Fibroblast of mammary gland (primary cell): ENCODE measurements at regions not wholly inside any gene's neighbourhood (a gene's known extent, or its start where the extent isn't known, plus 50 kb on each side); places are given as distances from the start of the nearest gene placed in this dataset.

Experiments
- DNase-seq: peaks from one replicate; pipeline ENCODE4 v3.0.0-alpha.2; 2010; ENCODE audit warnings: low read depth
- H3K4me3 ChIP-seq: 2 replicates; pipeline ENCODE4 v1.5.1; 2011; ENCODE audit warnings: low read depth, mild to moderate bottlenecking, low read length, moderate library complexity; ENCODE audit not compliant: control insufficient read depth
- TF ChIP-seq, protein P1 (sequence below): conservative IDR thresholded peaks from 2 replicates; pipeline ENCODE4 v1.5.1; 2011; ENCODE audit warnings: low read depth, low read length, inconsistent platforms; ENCODE audit not compliant: control insufficient read depth, insufficient read depth

DNA sequence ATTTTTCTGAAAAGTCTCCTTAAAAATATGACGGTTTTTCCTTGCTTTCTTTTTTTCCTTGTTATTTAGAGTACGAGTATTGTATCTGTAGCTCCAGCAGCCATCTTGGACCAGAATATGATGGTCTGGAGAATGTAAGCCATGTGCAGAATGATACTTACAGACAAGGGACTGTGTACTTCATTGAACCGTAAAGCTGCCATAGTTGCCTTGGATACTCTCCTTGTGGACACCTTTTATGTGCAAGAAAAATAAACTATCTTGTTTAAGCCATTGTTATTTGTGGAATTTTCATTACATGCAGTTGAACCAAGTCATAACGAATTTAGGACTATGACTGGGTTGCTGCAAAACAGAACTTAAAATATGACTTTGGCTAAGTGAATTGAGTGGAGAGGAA is 485.8 kb upstream of the CITED2 start:
- TF ChIP-seq, protein P1, sequence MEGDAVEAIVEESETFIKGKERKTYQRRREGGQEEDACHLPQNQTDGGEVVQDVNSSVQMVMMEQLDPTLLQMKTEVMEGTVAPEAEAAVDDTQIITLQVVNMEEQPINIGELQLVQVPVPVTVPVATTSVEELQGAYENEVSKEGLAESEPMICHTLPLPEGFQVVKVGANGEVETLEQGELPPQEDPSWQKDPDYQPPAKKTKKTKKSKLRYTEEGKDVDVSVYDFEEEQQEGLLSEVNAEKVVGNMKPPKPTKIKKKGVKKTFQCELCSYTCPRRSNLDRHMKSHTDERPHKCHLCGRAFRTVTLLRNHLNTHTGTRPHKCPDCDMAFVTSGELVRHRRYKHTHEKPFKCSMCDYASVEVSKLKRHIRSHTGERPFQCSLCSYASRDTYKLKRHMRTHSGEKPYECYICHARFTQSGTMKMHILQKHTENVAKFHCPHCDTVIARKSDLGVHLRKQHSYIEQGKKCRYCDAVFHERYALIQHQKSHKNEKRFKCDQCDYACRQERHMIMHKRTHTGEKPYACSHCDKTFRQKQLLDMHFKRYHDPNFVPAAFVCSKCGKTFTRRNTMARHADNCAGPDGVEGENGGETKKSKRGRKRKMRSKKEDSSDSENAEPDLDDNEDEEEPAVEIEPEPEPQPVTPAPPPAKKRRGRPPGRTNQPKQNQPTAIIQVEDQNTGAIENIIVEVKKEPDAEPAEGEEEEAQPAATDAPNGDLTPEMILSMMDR: no peak
- no peak for DNase-seq
- H3K4me3 ChIP-seq: no peak overlapping the region

DNA sequence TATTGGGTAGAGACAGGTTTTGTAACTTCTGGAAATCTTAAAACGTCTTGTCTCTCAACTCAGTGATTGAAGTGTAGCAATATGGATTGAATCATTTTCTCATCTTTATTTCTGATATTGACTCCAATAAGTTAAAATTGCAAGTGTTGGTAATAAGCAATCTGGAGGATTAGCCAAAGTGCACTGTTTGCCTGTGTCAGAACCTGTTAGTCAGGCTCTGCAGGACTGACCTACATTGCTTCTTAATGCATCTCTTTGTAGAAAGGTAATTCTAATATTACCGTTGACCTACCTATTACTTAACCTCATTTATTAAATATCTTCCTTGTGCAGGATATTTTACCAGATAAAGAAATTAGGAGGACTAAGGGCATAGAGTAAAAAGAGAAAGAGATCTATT is 484.0 kb upstream of the CITED2 start:
- no peak for DNase-seq
- no peak overlapping the region for H3K4me3 ChIP-seq
- TF ChIP-seq, protein P1: no peak

DNA sequence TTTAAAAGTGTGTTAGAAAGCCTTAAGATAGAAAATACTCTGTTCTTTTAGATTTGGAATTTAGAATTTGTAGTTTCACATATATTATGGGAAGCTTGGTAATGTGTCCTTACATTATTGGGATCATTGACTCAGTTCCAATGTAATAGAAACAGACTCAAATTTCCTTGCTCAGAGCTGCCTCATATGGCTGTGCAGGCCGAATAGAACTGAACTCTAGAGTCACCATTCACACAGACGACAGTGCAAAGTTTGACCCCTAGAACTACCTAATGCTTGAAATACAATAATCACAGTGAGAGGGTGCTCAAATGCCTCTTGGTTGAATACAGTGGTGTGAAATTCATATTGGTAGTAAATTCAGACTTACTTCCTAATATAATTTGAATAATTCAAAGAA is 482.7 kb upstream of the CITED2 start:
- H3K4me3 ChIP-seq: no peak overlapping the region
- TF ChIP-seq, protein P1: no peak
- DNase-seq: no peak

DNA sequence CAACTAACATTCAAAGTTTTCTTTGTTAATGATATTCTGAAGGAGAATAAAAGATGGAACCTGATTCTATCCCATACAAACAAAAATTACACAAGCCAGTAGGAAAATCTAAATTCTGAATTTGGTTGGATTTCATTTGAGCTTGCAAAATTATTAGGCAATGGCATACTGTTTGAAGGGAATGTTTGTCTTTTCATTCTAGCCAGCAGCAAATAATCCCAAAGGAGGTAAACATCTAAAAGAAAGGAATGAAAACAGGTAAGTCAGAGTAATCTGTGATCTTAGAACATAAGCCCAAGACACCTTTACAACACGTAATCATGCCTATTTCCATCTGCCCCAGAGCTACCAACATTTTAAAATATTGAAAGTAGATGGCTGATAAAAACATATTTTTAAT is 482.1 kb upstream of the CITED2 start:
- no peak overlapping the region for H3K4me3 ChIP-seq
- no peak for DNase-seq
- TF ChIP-seq, protein P1: no peak

DNA sequence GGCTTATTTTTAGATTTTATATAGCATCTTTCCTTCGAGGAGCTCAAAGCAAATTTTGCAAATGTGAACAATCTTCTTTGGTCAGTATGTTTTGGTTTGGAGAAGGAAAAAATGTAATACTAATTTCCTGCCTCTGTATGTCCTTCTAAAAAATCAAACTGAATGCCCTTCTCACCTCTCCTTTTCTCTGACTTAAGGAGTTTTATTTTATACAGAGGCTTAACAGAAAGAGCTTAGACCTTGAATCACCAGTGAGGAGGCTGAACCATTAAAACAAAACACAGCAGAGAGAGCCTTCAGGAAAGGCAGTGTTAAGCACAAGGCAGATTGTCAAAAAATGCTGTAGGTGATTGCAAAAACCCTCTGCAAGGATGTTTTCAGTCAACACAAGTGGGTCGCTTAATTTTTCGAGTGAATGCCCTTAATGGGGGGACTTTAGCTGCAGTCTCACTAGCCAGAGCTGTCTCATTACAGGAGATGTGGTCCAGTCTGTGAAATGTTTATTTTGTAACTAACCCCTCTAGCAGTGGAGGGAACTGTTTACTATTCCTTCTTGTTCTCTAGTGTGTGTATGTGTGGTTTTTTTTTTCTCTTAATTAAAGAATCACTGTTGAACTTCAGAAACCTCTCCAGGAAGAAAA is 481.3 kb upstream of the CITED2 start:
- no peak overlapping the region for H3K4me3 ChIP-seq
- TF ChIP-seq, protein P1: no peak

DNA sequence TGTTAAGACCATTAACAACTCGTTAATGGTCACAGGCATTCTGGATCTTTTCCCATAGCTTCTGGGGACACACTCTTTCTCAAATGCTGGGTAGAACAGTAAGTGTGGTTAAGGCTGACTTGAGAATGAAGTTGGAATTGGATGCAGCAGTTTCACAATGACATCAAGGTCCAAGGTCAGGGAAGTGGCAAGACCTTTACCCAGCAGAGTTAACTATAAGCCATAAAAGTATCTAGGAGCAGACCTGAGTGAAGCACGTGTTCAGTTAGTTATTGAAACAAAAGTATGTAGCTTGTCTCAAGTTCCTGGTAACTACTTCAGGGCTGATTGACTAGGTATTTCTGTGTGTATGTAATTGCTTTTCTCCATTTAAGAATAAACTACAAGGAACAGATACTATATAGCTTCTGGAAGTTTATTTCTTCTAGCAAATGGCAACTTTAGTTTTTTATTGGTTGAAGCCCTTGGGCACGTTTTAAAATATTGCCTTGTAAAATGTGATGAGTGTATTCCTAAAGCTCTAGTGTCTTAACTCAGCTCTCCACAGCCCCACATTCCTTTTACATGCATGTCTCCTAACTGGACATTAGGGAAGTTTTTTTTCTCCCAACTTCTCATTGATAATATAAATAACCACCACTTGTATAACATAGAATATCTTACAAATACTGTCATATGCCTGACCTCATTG is 479.0 kb upstream of the CITED2 start:
- TF ChIP-seq, protein P1: no peak
- H3K4me3 ChIP-seq: no peak overlapping the region
- no peak for DNase-seq

More for the DNA sequence above, 481.3 kb upstream of the CITED2 start:
- DNase-seq: no peak
